ENCODE measurements at regions not wholly inside any gene's neighbourhood (a gene's known extent, or its start where the extent isn't known, plus 50 kb on each side); places are given as distances from the start of the nearest gene placed in this dataset.

DNA sequence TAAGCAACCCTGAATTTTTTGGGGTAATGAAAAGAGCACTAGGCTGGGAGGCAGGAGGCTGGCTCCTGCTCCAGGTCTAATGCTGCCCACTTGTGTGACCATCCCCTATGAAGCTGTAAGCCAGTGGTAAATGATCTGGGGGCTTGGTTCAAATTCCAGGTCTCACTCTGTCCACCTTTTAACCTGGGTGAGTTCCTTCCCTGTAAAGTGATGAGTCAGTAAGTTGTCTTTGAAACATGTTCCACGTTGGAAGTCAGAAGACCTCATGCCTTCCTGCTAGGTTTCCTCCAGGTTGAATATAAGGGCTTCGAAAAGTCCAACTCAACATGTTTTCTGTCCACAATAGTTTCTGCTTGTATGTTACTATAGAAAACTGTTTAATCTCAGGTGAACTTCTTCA, 160.9 kb upstream of the MYT1L start:
- no peak for TF ChIP-seq POLR2A (IDR thresholded peaks at IDR 0.05; ENCODE audit: low read depth)
- TF ChIP-seq POLR2AphosphoS5 (IDR thresholded peaks at IDR 0.05) = no peak
- TF ChIP-seq EP300 (IDR thresholded peaks at IDR 0.05) = no peak
- TF ChIP-seq, protein P1, sequence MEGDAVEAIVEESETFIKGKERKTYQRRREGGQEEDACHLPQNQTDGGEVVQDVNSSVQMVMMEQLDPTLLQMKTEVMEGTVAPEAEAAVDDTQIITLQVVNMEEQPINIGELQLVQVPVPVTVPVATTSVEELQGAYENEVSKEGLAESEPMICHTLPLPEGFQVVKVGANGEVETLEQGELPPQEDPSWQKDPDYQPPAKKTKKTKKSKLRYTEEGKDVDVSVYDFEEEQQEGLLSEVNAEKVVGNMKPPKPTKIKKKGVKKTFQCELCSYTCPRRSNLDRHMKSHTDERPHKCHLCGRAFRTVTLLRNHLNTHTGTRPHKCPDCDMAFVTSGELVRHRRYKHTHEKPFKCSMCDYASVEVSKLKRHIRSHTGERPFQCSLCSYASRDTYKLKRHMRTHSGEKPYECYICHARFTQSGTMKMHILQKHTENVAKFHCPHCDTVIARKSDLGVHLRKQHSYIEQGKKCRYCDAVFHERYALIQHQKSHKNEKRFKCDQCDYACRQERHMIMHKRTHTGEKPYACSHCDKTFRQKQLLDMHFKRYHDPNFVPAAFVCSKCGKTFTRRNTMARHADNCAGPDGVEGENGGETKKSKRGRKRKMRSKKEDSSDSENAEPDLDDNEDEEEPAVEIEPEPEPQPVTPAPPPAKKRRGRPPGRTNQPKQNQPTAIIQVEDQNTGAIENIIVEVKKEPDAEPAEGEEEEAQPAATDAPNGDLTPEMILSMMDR (IDR thresholded peaks at IDR 0.05) = no peak
